Fibroblast of gingiva (primary cell): ENCODE measurements at regions not wholly inside any gene's neighbourhood (a gene's known extent, or its start where the extent isn't known, plus 50 kb on each side); places are given as distances from the start of the nearest gene placed in this dataset.

ENCODE experiments used
- DNase-seq: peaks from one replicate; pipeline ENCODE4 v3.0.0-alpha.2; 2011; ENCODE audit warnings: low read depth

- DNase-seq = no peak
Observed at GRCh38 chr2:18379870-18380269, 180.6 kb downstream of the RDH14 start.

- peak; percentile 16 for DNase-seq
Observed at GRCh38 chr2:18378020-18378653, 182.3 kb downstream of the RDH14 start.

GRCh38 chr2:18376936-18377335, 183.5 kb downstream of the RDH14 start:
- no peak for DNase-seq

- DNase-seq = no peak
Observed at GRCh38 chr2:18373664-18374063, 186.8 kb downstream of the RDH14 start.

DNA sequence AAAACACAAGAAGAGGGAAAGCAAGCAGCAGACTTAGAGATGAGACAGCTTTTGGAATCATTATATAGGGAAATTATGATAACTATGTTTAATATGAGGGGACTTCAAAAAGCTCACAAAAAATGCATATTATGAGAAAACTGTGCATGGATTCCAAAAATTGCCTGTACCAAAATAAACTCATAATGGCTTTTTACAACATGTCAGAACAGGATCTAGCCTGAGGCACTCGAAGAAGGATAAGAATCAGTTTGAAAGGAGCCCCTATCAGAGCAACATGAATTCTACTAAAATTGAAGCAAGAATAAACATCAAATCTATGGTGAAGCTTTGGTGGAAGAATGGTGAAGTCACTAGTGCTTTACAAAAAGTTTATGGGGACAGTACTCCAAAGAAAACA, 187.4 kb downstream of the RDH14 start:
- DNase-seq = no peak

DNA sequence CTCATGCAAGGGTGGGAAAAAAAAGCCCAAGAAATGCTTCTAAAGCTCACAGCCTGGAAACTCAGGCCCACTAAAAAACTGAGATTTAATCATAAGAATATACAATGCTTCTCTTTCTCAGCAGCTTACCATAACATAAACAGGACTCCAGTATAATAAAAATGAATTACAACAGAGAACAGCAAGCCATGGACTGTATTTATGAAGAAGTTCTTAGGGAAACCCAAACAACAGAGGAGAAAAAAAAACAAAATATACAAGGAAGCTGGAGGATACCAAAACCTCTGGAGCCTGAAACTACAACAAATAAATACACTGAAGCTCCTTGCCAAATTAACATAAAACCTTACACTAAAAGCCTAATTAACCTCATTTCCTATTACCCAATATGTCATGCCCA, 187.8 kb downstream of the RDH14 start:
- DNase-seq = no peak

DNA sequence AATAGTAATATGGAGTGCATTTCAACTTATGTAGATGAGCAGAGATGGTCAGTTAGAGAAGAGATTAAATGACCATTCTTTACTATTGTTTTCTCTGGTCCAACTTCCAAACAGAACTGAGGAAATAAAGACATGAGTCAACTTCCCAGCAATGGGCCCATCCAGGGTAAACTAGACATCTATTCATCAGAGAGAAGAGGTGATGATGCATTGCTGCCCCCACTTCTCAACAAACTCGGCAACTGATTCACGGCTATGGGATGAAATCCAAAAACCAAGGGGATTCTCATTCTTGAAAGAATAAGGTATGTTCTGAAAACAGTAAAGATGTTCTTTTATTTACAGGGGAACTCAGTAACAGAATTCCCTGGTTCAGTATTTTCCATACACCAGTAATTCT, 190.7 kb downstream of the RDH14 start:
- no peak for DNase-seq

DNA sequence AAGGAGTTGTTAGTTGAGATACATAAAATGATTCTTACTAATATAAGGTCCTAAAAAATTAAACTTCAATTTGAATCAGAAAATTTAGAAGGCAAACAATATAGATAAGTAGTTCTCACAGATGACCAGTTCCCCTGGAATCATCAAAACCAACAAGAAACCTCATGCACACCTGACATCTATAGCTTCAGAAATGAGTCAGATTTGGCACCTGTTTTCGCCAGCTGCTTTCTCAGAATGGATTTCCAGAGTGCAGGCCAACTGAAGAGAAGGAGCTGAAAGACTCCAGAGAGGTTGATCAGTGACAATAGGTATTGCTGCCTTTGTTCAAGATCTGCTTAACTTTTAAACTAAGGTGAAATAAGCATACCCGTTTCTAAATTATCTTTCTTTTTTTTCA, 192.4 kb downstream of the RDH14 start:
- no peak for DNase-seq

- DNase-seq = no peak
Observed at GRCh38 chr2:18365342-18365741, 195.1 kb downstream of the RDH14 start.

GRCh38 chr2:18363348-18363747, 197.1 kb downstream of the RDH14 start:
- no peak for DNase-seq

- peak; percentile 54 for DNase-seq
Observed at GRCh38 chr2:18362696-18363095, 197.8 kb downstream of the RDH14 start.

GRCh38 chr2:18357537-18357936, 202.9 kb downstream of the RDH14 start:
- no peak for DNase-seq

DNA sequence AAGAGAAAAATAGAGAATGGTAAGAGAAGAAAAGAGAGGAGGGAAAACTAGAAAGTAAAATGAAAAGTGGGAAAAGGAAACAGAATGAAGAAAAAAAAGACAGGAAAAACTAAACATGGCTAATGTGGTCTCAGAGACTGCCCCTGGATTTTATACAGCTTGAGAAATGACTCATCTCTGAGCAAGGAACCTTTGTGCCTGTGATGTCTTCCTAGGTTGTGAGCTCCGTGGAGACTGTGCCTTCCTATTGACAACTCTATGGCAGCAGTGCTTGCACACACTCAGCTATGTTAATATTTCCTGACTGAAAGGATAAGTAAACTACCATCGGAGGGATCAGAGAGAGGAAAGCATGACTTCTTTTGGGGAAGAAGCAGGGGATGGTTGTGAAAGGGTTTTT, 203.8 kb downstream of the RDH14 start:
- DNase-seq = no peak

DNA sequence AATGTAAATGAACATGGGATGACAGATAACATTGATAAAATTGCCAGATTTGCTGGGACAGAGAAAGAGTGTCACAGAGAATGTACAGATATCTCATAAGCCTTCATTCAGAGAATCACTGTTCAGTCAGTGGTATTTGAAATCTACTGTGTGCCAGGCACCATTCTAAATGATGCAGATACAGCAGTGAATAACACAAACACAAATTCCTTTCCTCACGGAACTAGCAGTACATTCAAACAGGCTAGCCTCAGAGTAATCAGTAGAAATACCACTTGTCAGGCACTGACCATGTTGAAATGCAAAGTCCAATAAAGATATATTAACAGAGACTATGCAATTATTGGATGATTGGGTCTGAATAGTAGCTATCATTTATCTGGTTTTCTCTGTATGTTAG, 211.0 kb downstream of the RDH14 start:
- no peak for DNase-seq

GRCh38 chr2:18346874-18347273, 213.6 kb downstream of the RDH14 start:
- no peak for DNase-seq

DNA sequence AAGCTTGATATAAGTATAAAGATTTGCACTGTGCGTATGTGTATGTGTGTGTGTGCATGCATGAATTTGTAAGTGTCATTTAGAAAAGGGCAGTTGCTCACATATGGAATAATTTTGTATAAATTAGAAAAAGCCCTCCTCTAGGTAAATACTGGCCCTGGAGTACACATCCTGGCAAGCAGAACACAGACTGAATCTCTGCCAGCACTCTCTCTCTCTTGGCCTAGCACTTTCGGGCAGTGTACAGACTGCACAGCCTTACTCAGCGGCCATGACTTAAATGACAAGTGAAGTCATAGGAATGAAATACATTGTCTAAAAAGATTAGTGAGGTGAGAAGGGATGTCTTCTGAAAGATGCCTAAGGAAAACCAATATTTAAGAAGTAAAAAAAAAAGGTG, 214.1 kb downstream of the RDH14 start:
- no peak for DNase-seq

- DNase-seq = peak; percentile 14
Observed at GRCh38 chr2:18345848-18346247, 214.6 kb downstream of the RDH14 start.

- DNase-seq = no peak
Observed at GRCh38 chr2:18342901-18343300, 217.6 kb downstream of the RDH14 start.

DNA sequence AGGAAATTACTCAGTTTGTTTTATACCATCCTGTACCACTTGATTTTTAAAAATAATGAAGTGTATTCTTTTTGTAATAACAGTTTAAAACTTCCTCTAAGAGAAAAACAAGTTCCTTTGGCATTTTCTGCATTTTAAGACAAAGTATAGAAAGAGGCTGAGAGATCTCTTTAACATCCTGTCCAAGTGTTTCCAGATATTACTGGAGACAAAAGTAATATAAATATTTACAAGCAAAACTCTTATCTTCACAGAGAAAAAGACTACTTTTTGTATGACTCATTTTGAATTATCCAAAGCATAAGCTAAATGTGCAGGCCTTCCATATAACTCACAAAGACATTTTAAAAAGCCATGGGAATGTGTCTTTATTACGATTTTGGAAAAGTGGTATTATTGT, 221.1 kb downstream of the RDH14 start:
- no peak for DNase-seq

GRCh38 chr2:18336975-18337374, 223.5 kb downstream of the RDH14 start:
- DNase-seq = no peak

- DNase-seq = no peak
Observed at GRCh38 chr2:18332477-18332876, 228.0 kb downstream of the RDH14 start.

DNA sequence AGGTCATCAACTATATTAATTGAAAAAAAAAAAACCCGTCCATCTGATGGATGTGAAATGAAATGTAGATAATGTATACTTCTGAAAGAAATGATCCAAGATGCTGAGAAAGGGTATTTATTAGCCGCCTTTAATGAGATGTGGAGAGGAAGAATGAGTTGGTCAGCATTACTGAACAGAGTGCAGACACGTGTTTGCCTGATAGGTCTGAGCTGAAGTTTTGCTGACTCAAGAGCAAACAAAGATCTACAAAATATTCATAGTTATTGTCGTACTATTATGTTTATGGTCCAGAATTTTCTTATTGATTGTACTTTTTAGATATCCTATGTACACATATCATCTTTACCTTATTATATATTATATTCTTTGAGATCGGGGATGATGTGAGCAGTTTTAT, 235.3 kb downstream of the RDH14 start:
- no peak for DNase-seq

DNA sequence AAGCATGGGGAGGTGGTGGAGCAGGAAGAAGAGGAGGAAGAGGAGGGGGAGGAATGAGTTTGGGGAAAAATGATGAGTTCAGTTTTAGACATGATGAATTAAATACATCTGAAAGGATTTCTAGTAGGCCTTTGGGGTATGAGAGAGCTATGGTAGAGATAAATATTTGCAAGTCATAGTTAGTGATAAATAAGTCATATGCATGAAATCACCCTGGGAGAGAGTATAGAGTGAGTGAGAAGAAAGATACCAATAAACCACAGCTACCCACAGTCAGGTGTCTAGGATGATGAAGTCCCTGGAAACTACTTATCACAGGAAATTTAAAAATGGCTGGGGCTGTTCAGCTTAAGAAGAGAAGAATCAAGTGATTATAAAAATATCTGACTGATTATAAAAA, 240.5 kb downstream of the RDH14 start:
- no peak for DNase-seq

DNA sequence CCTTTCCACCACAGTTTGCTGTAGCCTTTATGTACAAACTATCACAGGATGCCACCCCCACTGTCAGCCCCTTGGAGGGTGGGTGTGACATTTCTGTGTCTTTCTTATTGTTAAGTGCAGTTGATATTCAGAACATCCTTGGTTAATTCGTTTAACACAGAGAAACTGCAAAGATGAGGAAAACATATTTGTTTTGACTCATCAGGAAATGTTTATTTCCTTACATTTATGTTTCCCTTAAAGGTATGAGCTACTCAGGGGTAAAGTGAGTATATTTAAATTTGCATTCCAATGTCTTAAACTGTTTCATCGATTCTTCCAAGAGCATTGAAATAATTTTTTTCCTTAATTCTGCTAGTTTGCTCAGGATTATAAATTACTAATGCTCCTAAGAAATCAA, 243.4 kb downstream of the RDH14 start:
- no peak for DNase-seq

- no peak for DNase-seq
Observed at GRCh38 chr2:18312818-18313217, 247.6 kb downstream of the RDH14 start.
